22Rv1 (cell line): ENCODE measurements at regions not wholly inside any gene's neighbourhood (a gene's known extent, or its start where the extent isn't known, plus 50 kb on each side); places are given as distances from the start of the nearest gene placed in this dataset.

Experiments
- H3K27ac ChIP-seq: fragments of 450-650 bp; 2 replicates; pipeline ENCODE4 v1.5.1; 2017
- CTCF ChIP-seq: fragments of 450-650 bp; IDR thresholded peaks from 2 replicates; pipeline ENCODE4 v1.5.1; 2017; ENCODE audit warnings: mild to moderate bottlenecking
- ZFX ChIP-seq: fragments of 450-650 bp; IDR thresholded peaks from 2 replicates; pipeline ENCODE4 v1.6.1; 2017; ENCODE audit warnings: antibody characterized with exemption, borderline replicate concordance

GRCh38 chr3:177441813-177442646 is 244.7 kb upstream of the TBL1XR1 start:
- TF ChIP-seq ZFX = no peak
- TF ChIP-seq CTCF = no peak
- H3K27ac ChIP-seq = no peak overlapping the region

- H3K27ac ChIP-seq = no peak overlapping the region
- TF ChIP-seq CTCF = no peak
Observed at GRCh38 chr3:177443469-177443868, 246.2 kb upstream of the TBL1XR1 start.

DNA sequence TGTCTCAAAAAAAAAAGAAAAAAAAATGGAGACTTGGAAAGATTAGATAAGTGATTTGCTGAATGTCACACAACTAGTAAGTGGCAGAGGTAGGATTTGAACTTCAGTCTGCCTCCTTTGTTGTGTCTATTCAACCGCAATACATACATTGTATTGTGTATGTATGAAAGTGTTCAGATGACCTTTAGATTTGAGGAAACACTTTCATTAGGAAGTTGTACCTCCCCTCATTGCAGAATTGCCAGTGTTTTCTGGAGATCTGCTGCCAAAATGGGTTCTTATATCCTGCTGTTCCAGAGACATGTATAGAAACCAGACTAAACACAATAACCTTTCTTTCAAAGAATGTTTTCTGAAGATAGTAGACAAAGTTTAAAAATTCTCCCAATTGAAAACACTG is 247.4 kb upstream of the TBL1XR1 start:
- H3K27ac ChIP-seq = no peak overlapping the region
- TF ChIP-seq CTCF (no peak), ZFX (no peak)

DNA sequence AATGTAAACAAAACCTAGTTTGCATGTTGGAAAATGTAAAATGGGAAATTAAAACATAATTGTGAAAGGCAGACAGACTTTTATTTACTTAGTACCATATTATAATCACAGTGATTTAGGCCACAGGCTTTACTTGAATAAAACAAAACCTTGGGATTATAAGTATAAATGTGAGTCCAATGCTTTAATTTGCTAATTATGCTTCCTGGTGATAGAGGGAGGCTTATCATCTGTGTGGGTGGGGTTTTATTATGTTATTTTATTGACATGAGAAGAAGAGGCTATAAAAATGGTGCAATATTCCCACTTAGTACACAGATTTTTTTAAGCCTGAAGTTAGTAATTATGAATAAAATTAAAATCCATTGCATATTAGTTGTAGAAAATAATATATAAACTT is 248.3 kb upstream of the TBL1XR1 start:
- no peak overlapping the region for H3K27ac ChIP-seq
- no peak for TF ChIP-seq ZFX
- TF ChIP-seq CTCF = no peak

GRCh38 chr3:177446165-177446601 is 248.9 kb upstream of the TBL1XR1 start:
- TF ChIP-seq CTCF (no peak), ZFX (no peak)
- no peak overlapping the region for H3K27ac ChIP-seq

DNA sequence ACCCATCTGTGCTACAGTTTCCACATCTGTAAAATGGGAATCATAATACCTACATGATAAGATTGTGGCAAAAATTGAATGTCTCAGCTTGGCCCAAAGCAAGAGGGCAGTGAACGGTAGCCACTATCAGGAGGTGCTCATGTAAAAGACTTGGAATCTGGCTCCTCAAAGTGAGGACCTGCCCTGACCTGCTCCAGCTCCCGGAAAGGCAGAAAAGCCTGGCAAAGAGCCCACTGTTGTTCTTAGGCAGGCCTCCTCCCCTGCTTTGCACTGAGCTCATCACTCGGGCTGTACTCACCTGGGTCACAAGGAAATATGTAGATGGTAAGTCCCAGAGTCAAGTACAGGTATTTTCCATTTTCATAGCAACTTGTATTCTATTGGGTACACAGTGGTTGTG is 250.7 kb upstream of the TBL1XR1 start:
- TF ChIP-seq ZFX (no peak), CTCF (no peak)
- no peak overlapping the region for H3K27ac ChIP-seq

GRCh38 chr3:177448987-177449359 is 251.7 kb upstream of the TBL1XR1 start:
- H3K27ac ChIP-seq = no peak overlapping the region
- TF ChIP-seq CTCF (no peak), ZFX (no peak)
